Stimulated activated memory B cell treated with anti-CD40 and anti-IgM and Interleukin-4, amounts not matched to agents 10 μg/mL and 1 μg/mL and 100 μg/mL, for 72 hours (primary cell): ENCODE measurements at regions not wholly inside any gene's neighbourhood (a gene's known extent, or its start where the extent isn't known, plus 50 kb on each side); places are given as distances from the start of the nearest gene placed in this dataset.

Experiments used
- ATAC-seq: fragments of 150-1000 bp; cut with Tn5 transposase; 2 replicates; pipeline ENCODE4 v1.10.0; 2021
- H3K27ac Mint-ChIP-seq: one replicate; pipeline ENCODE4 v1.8.0; 2022; ENCODE audit warnings: mild to moderate bottlenecking, mixed read lengths
- H3K27me3 Mint-ChIP-seq: one replicate; pipeline ENCODE4 v1.8.0; 2022; ENCODE audit warnings: mixed read lengths
- H3K36me3 Mint-ChIP-seq: one replicate; pipeline ENCODE4 v1.8.0; 2022; ENCODE audit warnings: mixed read lengths
- H3K4me1 Mint-ChIP-seq: one replicate; pipeline ENCODE4 v1.8.0; 2022; ENCODE audit warnings: mixed read lengths
- H3K4me3 Mint-ChIP-seq: one replicate; pipeline ENCODE4 v1.8.0; 2022; ENCODE audit warnings: mild to moderate bottlenecking, moderate library complexity, mixed read lengths
- H3K9me3 Mint-ChIP-seq: one replicate; pipeline ENCODE4 v1.8.0; 2022; ENCODE audit warnings: mixed read lengths

DNA sequence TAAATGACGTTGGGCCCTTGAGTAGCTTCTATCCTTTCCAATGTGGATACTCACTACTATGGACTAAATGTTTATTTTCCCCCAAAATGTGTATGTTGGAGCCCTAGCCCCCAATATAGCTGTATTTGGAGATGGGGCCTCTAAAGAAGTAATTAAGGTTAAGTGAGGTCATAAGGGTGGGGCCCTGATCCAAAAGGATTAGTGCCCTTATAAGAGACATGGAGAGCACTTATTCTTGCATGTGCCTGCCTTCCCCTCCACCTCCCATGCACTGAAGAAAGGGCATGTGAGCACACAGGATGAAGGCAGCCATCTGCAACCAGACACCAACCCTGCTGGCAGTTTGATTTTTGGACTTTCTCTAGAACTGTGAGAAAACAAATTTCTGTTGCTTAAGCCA lies 115.7 kb upstream of the MED13 start:
- Mint-ChIP-seq H3K27ac (no peak overlapping the region), H3K4me3 (no peak overlapping the region), H3K36me3 (no peaks in the 10 kb centered on the region), H3K4me1 (no peaks in the 10 kb centered on the region), H3K9me3 (peaks cover 4% of the 10 kb centered on the region), H3K27me3 (no peaks in the 10 kb centered on the region)
- ATAC-seq: no peak

DNA sequence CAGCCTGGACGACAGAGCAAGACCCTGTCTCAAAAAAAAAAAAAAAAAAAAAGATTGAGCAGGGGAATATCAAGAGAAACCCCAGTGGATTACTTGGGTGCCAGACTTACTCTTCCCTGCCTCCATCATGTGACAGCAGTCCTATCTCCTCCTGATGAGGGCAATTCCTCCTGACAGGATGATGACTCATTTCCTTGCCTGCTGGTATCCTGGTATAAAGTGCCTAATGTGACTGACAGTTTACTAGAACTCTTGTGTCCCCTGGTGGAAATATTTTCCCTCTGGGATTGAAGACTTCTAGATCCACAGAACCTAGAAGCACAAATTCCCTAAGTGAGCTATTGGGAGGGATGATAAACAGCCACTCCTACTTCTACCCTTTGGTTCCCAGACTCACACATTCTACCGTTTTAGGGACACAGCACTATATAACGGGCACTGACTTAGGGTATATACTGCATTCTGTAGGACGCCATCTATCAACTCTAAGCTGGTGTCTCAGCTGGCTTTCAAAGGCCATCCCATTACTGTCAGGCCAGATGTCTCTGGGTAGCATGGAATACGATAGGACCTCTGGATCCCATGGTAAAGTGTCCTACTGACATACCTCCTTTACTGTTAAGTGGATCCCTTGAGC lies 114.6 kb upstream of the MED13 start:
- Mint-ChIP-seq H3K36me3 (no peaks in the 10 kb centered on the region), H3K9me3 (peaks cover 4% of the 10 kb centered on the region), H3K4me3 (no peak overlapping the region), H3K27me3 (no peaks in the 10 kb centered on the region), H3K4me1 (no peaks in the 10 kb centered on the region), H3K27ac (no peak overlapping the region)
- ATAC-seq: no peak

DNA sequence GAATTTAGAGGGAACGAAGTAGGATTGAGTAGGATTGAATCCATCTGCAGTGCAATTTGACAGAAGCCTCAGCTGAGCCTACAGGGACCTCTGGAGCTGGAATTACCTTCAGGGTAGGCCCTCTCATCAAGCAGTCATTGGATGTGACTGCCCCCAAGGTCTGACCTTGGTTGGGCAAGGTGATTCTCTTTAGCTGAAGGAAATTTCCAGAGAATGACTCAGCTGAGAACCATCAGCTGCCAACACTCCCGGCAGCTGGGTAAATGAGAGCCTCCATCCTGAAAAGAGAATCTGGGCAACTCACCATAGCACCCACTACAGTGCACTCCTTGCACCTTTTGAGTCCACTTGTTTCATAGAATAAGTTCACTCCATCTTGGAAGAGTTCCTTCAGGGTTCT lies 113.5 kb upstream of the MED13 start:
- Mint-ChIP-seq H3K27me3 (no peaks in the 10 kb centered on the region), H3K9me3 (peaks cover 4% of the 10 kb centered on the region), H3K4me3 (no peak overlapping the region), H3K4me1 (no peaks in the 10 kb centered on the region), H3K36me3 (no peaks in the 10 kb centered on the region), H3K27ac (no peak overlapping the region)
- ATAC-seq: no peak

DNA sequence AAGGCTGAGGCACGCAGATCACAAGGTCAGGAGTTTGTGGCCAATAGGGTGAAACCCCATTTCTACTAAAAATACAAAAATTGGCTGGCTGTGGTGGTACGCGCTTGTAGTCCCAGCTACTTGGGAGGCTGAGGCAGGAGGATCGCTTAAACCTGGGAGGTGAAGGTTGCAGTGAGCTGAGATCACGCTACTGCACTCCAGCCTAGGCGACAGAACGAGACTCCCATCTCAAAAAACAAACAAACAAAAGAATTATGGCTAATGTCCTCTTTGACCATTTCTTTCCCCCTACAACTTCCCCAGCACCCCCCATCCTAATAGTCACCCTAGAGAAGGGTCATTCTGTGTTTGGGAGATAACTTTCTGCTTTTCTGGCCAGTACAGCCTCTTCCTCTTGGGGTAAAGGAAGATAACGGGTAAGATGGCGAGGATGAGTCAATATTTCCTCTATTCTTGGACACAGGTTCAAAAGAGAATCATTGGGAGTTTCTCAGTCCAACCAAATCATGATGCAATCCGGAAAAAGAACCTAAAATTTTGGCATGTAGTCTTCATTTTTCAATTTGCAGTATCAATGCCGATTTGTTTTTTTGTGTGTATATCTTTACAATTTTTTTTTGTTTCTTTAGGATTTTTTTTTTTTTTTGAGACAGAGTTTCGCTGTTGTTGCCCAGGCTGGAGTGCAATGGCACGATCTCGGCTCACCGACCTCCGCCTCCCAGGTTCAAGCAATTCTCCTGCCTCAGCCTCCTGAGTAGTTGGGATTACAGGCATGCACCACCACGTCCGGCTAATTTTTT lies 107.6 kb upstream of the MED13 start:
- H3K36me3 Mint-ChIP-seq: no peaks in the 10 kb centered on the region
- no peaks in the 10 kb centered on the region for H3K27me3 Mint-ChIP-seq
- H3K9me3 Mint-ChIP-seq: no peaks in the 10 kb centered on the region
- H3K4me3 Mint-ChIP-seq: no peak overlapping the region
- no peak for ATAC-seq
- H3K27ac Mint-ChIP-seq: no peak overlapping the region
- peaks cover 12% of the 10 kb centered on the region for H3K4me1 Mint-ChIP-seq

DNA sequence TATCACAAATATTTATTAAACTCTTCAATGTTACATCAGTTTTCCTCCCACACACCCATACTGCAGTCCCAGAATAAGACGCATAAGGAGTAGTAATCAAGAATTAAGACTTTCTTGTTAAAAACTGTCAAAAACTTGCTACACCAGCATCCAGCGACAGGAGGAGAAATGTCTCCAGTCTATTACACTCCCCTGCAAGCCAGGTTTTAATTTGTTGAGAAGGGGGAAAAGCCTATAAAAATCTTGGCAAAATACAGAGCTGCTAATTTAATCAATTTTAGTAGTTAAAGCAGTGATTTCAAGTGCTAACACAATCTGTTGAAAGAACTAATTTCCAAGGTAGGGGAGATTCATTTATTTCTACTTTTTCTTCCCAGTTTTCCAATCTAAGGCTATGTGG lies 102.0 kb upstream of the MED13 start:
- Mint-ChIP-seq H3K4me3 (no peak overlapping the region), H3K27ac (no peak overlapping the region), H3K36me3 (no peaks in the 10 kb centered on the region), H3K4me1 (peaks cover 12% of the 10 kb centered on the region), H3K27me3 (peaks cover 8% of the 10 kb centered on the region), H3K9me3 (no peaks in the 10 kb centered on the region)
- ATAC-seq: no peak

DNA sequence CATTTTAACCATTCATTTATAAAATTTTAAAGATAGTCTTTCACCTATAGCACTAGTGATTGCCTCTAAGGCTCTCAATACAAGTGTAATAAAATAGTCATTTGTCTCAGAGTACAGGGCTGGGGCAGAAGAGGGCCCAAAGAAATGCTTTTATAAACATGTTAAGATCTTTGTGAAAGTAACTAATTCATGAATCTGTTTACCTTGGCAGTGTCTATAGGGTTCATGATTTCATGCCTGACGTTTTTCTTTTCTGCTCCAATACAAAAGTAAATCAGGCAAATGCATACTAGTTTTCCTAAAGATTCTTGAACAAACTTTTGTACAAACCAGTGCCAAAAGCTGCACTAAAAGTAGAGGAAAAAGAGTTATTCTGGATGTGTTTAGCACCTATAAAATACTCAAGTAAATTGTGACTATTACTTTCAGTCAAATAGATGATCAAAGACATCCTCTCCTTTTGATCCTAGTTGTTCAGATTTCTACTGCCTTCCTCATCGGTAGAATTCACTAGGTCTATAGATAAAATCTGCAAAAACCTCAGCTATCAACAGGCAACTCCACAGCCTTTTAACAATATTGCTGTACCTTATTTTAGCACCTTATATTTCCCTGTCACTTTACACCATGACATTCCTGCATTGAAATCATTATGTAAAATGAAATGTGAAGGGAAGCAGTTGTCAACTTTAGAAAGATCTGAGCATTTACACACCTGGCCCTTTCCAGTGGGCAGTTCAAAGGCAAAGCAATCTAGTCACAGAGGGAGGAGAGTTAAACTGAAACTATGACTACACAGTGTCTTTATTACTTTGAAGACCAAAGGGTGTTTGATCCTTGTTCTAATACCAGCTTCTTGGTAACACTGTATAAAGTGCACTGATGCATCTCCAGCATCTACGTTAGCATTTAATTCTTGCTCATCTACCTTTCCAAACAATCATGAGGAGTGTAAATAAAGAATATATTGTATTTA lies 100.0 kb upstream of the MED13 start:
- no peak for ATAC-seq
- Mint-ChIP-seq H3K27ac (no peak overlapping the region), H3K36me3 (no peaks in the 10 kb centered on the region)

DNA sequence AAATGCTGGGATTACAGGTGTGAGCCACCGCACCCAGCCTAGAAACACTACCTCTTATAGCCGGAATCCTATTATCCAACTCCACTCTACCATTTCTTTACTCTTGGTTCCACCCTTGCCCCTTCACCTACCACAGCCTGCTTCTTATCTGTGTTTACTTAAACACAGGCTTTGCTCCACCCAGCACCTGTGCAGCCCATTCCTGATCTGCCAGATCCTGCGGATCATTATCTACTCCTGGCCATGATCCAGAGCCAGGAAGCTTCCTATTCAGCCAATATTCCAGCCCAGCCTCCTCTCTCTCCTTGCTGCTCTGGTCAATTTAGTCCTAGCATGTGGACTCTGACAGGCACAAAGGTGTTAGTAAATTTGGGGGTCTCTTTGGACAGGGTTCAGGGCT lies 98.8 kb upstream of the MED13 start:
- Mint-ChIP-seq H3K4me3 (no peak overlapping the region), H3K27ac (no peak overlapping the region)

More for the DNA sequence above, 100.0 kb upstream of the MED13 start:
- H3K27me3 Mint-ChIP-seq: peaks cover 8% of the 10 kb centered on the region
- H3K9me3 Mint-ChIP-seq: no peaks in the 10 kb centered on the region
- no peaks in the 10 kb centered on the region for H3K4me1 Mint-ChIP-seq
- H3K4me3 Mint-ChIP-seq: no peak overlapping the region

DNA sequence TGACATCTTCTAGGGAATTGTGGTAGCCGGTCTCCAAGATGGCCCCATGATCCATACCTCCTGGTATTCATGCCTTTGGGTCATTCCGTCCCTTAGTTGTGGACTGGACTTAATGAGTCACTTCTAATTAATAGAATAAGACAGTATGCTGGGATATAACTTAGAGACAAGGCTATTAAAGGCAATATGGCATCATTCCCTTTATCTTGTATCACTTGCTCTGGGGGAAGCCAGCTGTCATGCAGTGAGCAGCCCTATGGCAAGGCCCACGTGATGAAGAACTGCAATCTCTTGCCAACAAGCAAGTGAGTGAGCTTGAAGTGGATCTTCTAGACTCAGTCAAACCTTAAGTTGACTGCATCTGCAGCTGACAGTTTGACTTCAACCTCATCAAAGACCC lies 97.8 kb upstream of the MED13 start:
- Mint-ChIP-seq H3K4me3 (no peak overlapping the region), H3K27me3 (peaks cover 17% of the 10 kb centered on the region), H3K27ac (no peak overlapping the region), H3K4me1 (no peaks in the 10 kb centered on the region), H3K9me3 (no peaks in the 10 kb centered on the region), H3K36me3 (no peaks in the 10 kb centered on the region)
- ATAC-seq: no peak

More for the DNA sequence above, 98.8 kb upstream of the MED13 start:
- Mint-ChIP-seq H3K36me3 (no peaks in the 10 kb centered on the region), H3K27me3 (peaks cover 13% of the 10 kb centered on the region), H3K4me1 (no peaks in the 10 kb centered on the region), H3K9me3 (no peaks in the 10 kb centered on the region)
- ATAC-seq: no peak

DNA sequence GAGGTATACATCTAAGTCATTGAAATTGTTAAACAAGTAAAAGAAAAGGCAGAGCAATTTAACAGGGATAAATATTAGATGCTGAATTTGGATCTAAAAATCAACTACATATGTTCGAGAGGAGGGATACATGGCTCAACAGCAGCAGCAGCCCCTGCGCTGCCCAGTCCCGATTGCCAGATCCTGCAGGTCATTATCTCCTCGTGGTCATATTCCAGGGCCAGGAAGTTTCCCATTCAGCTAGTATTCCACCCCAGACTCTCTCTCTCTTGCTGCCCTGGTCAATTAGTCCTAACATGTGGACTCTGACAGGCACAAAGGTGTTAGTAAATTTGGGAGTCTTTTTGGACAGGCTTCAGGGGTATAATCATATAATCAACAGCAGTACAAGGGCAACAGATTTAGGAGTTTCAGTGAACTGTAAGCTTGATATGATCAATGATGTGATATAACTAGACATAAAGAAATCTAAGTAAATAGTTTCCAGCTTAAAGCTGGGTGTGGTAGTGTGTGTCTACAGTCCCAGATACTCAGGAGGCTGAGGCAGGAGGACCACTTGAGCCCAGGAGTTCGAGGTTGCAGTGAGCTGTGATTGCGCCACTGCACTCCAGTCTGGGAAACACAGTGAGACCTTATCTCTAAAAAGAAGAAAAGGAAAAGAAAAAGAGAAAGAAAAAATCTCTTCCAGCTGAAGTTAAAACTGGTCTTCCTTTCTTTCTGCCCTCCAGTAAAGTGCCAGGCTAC lies 96.5 kb upstream of the MED13 start:
- H3K4me1 Mint-ChIP-seq: no peaks in the 10 kb centered on the region
- H3K27me3 Mint-ChIP-seq: peaks cover 17% of the 10 kb centered on the region
- no peak overlapping the region for H3K4me3 Mint-ChIP-seq
- H3K36me3 Mint-ChIP-seq: no peaks in the 10 kb centered on the region
- ATAC-seq: no peak
- no peaks in the 10 kb centered on the region for H3K9me3 Mint-ChIP-seq
- no peak overlapping the region for H3K27ac Mint-ChIP-seq

DNA sequence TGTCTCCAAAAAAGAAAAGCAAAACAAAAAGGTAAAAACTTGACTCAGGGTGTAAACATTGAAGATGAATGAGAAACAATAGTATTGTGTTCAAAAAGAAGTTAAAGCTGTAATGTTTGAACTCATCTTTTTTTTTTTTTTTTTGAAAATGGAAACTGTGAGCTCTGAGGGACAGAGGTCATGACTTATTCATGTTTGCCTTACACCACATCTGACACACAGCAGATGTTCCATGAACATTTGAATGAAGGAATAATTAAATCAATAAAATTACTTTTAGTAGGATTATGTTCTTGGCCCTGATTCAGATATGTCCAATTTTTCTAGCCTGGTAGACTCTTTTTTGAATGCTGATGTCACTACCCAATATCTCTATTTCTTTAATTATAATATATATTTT lies 95.7 kb upstream of the MED13 start:
- no peak for ATAC-seq

DNA sequence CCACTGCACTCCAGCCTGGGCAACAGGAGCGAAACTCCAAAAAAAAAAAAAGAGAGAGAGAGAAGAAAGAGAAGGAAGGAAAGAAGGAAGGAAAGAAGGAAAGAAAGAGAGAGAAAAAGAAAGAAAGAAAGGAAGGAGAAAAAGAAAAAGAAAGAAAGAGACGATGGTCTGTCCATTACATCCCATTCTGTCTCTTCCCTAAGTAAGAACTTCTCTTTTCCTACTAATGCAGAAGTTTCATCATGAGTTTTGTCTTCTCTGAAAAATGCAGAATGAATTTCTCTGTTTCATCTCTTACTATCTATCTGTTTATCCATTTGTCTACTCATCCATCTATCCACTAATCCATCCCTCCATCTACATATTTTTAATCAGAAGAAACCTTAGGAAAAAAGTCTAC lies 94.9 kb upstream of the MED13 start:
- H3K27me3 Mint-ChIP-seq: peaks cover 17% of the 10 kb centered on the region
- ATAC-seq: no peak
- no peaks in the 10 kb centered on the region for H3K36me3 Mint-ChIP-seq
- no peak overlapping the region for H3K27ac Mint-ChIP-seq
- H3K4me1 Mint-ChIP-seq: no peaks in the 10 kb centered on the region
- H3K4me3 Mint-ChIP-seq: no peak overlapping the region
- H3K9me3 Mint-ChIP-seq: no peaks in the 10 kb centered on the region

More for the DNA sequence above, 95.7 kb upstream of the MED13 start:
- Mint-ChIP-seq H3K27ac (no peak overlapping the region), H3K9me3 (no peaks in the 10 kb centered on the region), H3K4me1 (no peaks in the 10 kb centered on the region), H3K36me3 (no peaks in the 10 kb centered on the region), H3K4me3 (no peak overlapping the region), H3K27me3 (peaks cover 17% of the 10 kb centered on the region)

DNA sequence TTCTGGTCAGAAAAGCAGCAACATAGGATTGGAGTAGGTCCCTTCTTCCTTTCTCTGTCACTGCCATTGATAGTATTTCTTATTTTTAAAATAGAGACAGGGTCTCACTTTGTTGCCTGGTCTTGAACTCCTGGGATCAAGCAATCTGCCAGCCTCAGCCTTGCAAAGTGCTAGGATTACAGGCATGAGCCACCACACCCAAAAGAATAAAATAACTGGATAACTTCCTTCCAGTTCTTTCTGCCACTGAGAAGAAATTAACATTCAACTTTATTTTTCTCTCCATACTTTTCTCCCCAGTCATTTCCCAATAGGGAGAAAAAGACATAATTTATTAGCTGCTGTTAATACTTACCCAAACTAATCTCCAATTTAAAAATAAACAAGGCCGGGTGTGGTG lies 91.9 kb upstream of the MED13 start:
- H3K4me3 Mint-ChIP-seq: no peak overlapping the region
- H3K36me3 Mint-ChIP-seq: no peaks in the 10 kb centered on the region
- no peak overlapping the region for H3K27ac Mint-ChIP-seq
- H3K9me3 Mint-ChIP-seq: no peaks in the 10 kb centered on the region
- ATAC-seq: no peak
- peaks cover 21% of the 10 kb centered on the region for H3K27me3 Mint-ChIP-seq
- no peaks in the 10 kb centered on the region for H3K4me1 Mint-ChIP-seq

DNA sequence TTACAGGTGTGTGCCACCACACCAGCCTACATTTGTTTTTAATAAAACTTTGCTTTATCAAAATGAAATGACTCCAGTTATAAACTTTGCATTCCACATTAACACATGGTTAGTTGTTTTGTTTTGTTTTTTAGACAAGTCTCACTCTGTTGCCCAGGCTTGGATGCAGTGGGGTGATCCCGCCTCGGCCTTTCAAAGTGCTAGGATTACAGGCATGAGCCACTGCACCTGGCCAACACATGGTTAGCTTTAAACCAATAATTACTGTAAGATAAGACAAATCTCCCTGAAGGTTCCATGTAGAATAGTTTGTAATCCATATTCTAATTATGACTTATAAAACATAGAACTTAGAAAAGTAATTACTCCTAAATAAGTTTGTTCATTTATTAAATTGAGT lies 89.8 kb upstream of the MED13 start:
- H3K4me3 Mint-ChIP-seq: no peak overlapping the region
- ATAC-seq: no peak
- no peaks in the 10 kb centered on the region for H3K4me1 Mint-ChIP-seq
- H3K36me3 Mint-ChIP-seq: no peaks in the 10 kb centered on the region
- H3K27me3 Mint-ChIP-seq: peaks cover 21% of the 10 kb centered on the region
- no peak overlapping the region for H3K27ac Mint-ChIP-seq
- H3K9me3 Mint-ChIP-seq: no peaks in the 10 kb centered on the region

DNA sequence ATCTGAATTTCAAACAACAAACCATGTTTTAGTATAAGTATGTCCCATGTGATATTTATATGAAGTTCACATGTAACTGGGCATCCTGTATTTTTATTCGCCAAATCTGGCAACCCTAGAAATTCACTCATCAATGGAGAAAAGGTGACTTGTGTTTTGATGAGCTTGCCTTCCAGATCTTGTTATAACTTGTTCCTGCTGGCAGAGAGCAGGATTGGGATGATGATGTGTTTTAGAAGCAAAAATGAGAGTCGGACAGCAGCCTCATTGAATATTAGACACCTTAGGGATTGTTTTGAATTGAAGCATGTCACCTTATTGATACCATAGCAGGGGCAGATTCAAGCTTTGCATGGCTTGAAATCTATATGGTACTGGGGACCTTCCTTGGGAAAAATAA lies 85.4 kb upstream of the MED13 start:
- no peak for ATAC-seq
- H3K27ac Mint-ChIP-seq: no peak overlapping the region
- H3K4me1 Mint-ChIP-seq: no peaks in the 10 kb centered on the region
- no peak overlapping the region for H3K4me3 Mint-ChIP-seq
- no peaks in the 10 kb centered on the region for H3K9me3 Mint-ChIP-seq
- no peaks in the 10 kb centered on the region for H3K36me3 Mint-ChIP-seq
- peaks cover 21% of the 10 kb centered on the region for H3K27me3 Mint-ChIP-seq

DNA sequence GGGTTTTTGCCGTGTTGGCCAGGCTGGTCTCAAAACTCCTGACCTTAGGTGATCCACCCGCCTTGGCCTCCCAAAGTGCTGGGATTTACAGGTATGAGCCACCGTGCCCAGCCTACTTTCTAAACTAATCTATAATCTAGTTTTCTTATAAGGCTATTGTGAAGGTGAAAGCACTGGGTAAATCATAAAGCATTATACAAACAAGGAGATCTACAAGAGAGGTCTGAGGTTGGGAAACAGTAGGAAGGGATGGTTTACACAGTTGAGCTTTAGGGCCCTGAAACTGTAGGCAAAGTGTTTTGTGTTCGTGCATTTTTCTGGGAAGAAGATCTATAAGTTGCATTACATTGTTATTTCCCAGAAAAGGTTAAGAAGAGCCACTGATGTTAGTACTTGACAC lies 84.9 kb upstream of the MED13 start:
- Mint-ChIP-seq H3K4me3 (no peak overlapping the region), H3K4me1 (no peaks in the 10 kb centered on the region), H3K36me3 (no peaks in the 10 kb centered on the region), H3K27me3 (peaks cover 21% of the 10 kb centered on the region), H3K9me3 (no peaks in the 10 kb centered on the region), H3K27ac (no peak overlapping the region)
- no peak for ATAC-seq
